ENCODE measurements at regions not wholly inside any gene's neighbourhood (a gene's known extent, or its start where the extent isn't known, plus 50 kb on each side); places are given as distances from the start of the nearest gene placed in this dataset.

DNA sequence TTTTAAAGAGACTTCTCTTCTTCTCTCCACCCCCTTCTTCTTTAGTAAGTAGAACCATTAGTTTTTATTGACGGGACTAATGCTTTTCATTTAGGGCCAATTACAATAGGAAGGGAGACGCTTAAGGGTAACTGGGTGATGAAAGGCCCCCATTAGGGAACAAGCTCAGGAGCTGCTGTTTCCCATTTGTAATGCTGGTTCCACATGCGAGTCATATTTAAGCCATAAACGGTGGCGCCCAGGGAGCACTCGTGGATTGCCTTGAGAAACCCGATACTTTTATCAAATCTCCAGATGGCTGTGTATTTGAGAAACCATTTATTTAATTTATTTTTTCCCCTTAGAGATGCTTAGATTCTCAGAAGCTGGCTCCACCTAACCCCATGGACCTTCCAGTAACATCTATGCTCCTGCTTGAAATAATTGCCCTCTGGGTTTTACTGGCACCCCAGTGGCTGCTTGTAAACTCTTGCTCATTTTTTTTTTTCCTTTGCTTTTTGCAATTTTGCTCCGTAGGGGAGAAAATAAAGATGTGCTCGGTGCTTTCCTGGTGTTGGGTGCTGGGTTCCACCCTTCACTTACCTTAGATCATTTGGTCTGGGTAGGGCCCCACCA, 124.2 kb upstream of the MSX1 start:
- no peak for DNase-seq

DNA sequence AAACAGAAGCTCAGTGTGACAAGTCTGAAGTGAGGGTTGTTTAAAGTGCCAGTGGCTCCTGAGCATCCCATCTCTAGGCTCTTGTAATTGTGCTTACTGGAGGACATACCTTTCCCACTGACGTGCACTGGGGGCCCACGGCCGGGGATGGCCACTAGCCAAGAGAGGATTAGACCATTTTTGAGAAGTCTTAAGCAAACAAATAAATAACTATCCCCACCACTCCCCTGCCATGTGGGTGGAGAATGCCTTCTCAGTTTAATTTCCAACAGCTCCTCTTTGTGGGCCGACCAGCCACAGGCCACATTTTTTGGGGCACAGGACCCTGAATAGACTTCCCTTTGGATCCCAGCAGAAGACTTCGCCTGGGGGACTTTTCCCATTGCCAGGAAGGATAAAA, 125.0 kb upstream of the MSX1 start:
- no peak for DNase-seq

DNA sequence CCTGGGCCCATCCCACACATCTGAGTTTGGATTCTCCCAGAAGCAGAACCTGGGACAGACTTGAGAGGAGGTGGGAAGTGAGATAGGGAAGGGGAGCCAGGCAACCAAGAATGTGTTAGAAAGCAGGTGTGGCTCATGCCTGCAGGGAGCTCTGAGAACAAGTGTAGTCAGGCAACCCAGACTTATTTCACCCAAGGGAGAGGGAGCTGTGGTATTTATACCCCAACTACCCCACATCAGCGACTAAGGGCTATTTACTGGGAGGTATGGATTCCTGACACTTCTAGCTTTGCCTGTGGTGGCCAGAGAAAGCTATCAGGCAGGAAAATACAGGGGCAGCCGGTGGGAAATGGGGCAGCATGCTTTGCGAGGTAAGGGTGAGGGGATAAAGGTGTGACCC, 125.8 kb upstream of the MSX1 start:
- DNase-seq = no peak

DNA sequence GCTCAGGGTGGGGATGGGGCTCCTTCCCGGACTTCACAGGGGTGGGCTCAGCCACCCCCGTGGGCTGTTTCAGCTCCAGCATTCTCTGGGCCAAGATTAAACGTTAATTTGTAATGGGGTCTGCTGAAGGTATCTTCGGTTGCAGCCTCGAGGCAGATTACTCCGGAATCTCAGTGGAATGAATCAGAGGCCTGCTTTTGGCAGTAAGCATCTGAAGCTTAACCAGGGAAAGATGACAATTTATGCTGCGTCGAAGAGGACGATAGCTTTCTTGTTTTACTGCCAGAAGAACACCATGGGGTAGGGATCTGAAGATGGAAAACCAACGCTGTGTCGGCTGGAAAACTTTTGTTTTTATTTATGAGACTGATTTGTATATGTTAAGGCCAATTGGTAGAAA, 129.2 kb upstream of the MSX1 start:
- no peak for DNase-seq

DNA sequence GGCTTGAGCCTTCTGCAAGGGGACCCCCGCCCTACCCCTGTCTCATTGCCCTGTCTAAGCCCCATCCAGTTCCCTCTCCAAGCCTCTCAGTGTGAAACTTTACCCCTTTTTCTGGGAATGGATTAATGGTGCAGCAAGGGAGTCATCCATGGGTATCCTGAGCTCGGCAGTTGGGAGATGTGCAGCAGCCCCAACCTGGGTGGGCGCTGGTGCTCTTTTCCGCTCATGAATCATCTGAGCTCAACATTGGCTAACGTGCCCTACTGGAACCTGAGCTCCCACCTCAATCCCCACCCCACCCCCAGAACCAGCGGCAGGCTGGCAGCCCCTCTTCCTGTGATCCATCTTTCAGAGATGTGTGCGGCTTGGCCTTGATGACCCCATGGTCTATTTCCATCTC, 130.3 kb upstream of the MSX1 start:
- no peak for DNase-seq

DNA sequence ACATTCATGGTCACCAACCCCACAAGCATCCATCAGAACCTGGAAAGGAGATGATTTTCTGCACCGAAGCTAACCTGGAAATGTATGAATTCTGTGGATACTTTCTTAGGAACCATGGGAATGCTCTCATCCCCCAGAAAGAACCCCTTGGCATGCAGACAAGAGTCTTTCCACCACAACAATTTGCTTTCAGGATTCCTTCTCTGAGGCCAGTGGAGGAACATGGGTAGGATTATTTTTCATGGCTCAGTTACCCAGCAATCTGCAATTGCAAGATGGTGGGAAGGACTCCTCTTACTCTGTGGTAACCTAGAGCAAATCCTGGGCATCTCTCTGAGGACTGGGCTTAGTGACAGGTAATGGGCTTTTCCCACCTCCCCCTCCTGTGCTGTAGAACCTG, 131.9 kb upstream of the MSX1 start:
- DNase-seq = no peak

DNA sequence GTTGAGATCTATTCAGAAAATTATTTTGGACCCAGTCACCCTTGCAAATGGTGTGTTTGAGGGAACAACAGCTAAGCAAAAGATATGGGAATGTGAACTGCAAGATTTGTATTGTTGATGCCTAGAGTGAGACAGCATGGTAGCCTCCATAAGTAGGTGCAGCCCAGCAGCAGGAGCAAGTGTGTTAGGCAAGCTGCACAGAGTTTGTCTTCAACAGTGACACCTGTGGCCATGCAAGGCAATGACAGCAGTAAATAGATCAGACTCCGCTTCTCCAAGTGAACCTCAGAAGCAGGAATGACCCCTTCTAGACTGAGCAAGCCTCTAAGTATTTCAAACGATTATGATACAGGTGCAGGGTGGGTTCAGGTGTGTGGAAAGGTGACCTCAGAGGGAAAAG, 133.4 kb upstream of the MSX1 start:
- no peak for DNase-seq

DNA sequence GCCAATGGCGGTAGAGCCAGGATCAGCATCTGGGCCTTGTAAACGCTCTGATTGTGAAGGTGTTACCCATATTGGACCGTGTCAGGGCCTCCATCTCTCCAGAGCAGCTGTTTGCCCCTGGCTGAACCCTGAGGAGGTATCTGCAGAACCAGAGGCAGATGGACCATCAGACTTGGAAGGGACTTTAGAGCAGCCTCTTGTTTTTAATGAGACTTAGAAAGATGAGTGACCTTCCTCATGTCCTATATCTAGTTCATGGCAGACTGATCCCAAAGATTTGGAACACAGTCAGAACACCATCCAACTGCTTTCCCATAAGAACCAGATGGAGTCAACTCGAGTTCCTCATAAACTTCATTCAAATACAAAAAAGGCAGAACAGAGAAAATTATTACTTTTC, 135.1 kb upstream of the MSX1 start:
- DNase-seq = no peak

DNA sequence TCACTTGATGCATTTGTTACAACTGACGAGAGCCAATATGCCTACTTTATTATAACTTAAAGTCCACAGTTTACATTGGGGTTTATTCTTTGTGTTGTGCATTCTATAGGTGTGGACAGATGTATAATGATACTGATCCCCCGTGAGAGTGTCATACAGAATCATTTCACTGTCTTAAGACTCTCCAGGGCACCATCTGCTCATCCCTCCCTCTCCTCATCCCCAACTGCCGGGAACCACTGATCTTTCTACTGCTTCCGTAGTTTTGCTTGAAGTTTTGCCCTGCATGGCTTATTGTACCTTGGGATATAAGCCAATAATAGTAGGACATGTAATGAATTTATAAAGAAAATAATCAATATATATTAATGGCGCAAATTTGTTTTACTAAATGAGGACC, 137.8 kb upstream of the MSX1 start:
- DNase-seq = no peak

DNA sequence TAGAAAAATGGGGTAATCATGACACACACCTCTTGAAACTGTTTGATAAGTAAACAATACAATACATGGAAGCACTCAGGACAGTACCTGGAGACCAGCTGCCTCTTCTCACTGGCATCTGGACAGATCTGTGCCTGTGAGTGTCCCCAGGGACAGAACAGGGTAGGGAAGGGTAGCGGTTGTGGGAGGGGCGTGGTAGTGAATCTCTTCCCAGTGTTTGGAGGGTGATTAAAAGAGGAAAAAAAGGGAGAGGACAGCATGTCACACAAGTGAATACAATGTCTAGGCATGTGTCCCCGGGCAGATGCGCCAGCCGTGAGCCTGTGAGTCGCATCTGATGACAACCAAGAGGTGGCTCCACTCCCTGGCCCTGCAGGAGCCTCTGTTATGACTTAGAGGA, 138.8 kb upstream of the MSX1 start:
- no peak for DNase-seq

DNA sequence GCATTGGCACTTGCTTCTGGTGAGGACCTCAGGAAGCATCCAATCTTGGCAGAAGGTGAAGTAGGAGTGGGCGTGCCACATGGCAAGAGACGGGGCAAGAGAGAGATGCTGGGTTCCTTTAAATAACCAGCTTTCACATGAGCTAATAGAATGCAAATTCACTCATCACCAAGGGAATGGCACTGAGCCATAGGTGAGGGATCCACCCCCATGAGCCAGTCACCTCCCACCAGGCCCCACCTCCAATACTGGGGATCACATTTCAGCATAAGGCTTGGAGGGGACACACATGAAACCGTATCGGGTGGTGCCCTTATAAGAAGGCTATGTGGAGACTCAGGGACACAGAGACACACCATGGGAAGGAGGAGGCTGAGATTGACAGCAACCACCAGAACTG, 140.0 kb upstream of the MSX1 start:
- DNase-seq = no peak

DNA sequence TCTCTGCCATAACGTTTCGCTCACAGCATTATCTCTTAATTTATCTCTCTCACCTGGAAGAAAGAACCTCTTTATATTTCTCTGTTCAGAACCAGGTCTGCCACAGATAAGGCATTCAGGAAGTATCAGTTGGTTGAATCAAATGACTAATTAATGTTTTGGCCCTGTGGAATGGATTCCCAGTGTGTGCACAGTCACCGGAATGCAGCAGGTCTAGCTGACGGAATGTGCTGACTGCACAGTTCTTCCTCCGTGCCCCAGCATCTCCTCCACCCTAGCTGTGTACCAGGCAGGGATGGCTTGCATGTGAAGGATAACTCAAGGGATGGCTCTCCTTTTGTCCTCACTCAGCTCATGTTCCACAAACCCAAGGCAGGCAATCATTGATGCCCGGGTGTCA, 141.8 kb upstream of the MSX1 start:
- no peak for DNase-seq

DNA sequence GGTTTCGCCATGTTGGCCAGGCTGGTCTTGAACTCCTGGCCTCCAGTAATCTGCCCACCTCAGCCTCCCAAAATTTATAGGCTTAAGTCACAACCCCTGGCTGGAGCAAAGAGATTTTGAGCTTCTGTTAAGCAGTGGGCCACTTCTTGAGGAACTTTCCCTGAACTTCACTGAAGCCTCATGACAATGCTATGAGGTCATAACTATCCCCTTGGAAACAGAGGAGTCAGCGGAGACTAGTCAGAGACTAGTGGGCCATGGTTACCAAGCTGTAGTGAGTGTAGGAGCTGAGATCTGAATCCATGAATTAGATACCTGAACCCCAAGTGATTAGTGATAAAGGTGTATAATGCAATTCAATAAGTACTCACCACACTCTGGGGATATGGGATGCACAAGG, 145.1 kb upstream of the MSX1 start:
- no peak for DNase-seq

DNA sequence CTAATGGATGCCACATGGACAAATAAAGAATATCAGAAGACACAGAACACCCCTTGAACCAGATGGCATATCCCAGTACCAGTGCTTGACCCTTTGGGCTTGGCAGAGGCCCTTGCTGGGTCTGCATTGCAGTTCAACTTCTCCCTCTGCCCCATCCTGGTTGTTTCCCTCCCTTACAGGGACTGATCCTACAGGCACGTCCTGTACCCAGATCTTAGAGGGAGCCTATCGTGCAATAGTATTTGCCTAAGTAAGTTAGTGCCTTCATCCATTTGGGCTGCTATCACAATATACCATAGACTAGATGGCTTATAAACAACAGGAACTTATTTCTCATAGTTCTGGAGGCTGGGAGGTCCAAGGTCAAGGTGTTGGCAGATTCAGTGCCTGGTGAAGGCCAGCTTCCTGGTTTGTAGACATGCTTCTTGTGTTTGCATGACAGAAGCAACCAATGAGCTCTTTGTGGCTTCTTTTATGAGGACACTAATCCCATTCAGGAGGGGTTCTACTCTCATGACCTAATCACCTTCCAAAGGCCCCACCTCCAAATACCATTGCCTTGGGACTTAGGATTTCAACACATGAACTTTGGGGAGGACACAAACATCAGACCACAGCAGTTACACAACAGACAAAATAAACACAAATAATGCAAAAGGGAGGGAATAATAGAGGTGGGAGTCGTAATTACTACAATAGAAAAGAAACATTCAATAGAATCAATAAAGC, 146.5 kb upstream of the MSX1 start:
- DNase-seq = no peak

DNA sequence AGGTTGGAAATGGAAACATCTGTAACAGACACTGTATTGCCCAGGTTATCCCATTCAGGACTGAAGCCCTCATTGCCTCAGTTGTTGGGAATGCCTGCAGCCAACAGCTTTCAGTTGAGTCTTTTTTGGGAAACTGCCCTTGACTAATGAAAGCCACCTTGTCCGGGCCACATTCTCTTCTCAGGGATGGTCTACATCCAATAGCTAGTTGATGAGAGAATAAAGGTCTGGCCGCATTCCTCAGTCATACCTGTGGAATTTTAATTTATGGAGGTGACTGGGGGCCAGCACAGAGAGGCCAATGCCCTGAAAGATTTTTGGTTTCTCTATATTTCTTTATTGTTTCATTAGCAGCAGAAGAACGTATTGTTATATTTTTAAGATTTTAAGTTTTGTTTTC, 147.6 kb upstream of the MSX1 start:
- no peak for DNase-seq

DNA sequence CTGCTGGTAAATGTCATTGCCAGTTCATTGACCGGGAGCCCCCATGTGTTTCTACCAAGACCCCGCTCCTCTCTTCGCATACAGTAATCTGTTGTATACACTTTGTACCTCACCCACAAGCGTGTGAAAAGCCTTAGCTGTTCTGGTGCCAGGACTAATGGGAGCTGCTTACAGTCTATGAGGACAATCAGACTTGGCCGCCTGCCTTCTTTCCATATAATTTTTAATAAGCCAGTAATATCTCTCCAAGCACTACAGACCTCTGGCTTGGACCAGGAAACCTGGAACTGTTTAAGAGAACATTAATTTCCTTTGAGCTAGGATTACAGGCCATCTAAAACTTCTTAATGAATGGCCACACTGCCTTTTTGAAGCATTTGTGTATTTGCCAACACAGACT, 149.7 kb upstream of the MSX1 start:
- DNase-seq = no peak

DNA sequence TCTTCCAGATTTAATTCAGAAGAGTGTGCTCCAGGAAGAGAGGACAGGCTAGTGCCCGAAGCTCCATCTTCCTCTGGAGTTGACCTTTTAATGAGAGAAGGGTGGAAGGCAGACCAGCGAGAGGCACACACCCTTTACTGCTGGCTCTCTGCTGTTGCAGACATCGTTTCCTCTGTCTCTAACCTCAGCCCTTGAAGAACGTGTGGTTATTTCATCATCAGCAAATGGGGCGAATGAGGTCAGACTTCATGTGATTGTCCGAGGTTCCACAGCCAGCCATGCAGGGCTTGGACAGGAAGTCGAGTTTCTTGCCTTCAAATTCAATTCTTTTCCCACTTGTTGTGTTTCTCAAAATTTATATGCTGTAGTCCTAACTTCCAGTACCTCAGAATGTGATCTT, 155.2 kb upstream of the MSX1 start:
- no peak for DNase-seq

DNA sequence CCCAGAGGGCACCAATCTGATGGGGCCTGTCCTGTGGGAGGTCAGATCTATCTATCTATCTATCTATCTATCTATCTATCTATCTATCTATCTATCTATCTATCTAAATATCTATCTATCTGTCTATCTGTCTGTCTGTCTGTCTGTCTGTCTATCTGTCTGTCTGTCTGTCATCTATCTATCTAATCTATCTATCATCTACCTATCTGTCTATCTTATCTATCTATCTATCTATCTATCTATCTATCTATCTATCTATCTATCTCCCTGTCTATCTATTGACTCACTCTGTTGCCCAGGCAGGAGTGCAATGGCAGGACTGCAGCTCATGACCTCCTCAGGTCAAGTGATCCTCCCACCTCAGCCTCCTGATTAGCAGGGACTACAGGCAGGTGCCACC, 155.7 kb upstream of the STX18 start:
- no peak for DNase-seq

DNA sequence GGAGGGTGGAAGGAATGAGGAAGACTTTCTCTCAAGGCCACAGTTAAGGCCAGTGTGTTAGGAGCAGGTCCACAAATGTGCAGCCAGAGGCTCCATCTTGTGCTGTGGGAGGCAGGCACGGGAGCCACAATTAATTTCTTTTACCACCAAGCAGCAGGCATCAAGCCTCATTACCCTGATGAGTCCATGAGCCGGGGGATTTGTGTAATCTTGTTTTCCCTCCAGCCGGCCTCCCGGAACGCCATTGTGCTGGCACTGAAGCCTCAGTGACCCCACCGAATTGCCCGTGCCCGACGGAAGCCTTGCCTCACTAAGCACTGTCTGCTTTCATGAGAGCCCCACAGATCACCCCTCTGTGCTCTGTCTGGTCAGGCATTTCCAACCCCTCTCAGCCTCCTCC, 154.7 kb upstream of the STX18 start:
- no peak for DNase-seq

DNA sequence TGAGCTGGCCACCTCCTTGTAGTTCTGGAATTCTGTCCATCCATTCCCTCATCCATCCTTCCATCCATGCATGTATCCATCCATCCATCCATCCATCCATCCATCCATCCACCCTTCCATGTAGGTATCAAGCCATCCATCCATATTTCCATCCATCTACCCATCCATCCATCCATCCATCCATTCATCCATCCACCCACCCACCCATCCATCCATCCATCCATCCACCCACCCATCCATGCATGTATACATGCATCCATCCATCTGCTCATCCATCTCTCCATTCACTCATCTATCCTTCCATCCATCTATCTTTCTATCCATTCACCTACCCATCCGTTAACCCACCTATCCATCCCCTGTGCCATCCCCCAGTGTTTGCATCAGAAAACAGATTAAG, 153.6 kb upstream of the STX18 start:
- DNase-seq = no peak

DNA sequence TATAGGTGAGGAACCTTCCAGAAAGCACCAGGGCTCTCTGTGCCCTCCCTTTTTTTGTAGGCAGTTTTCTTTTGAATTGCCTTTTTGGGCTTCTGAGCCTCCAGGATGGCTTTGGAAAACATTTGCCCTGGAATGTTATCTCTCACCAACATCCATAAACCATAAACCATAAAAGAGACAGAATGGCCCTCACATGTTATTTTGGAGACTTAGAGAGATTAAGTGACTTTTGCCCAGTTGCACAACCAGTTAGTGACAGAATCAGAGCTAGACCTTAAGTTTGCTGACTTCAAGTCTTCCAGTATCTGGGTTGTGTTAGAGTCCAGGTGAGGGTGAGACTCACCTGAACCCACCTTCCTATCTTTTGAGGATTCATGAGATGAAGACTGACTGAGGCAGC, 153.0 kb upstream of the STX18 start:
- DNase-seq = no peak

DNA sequence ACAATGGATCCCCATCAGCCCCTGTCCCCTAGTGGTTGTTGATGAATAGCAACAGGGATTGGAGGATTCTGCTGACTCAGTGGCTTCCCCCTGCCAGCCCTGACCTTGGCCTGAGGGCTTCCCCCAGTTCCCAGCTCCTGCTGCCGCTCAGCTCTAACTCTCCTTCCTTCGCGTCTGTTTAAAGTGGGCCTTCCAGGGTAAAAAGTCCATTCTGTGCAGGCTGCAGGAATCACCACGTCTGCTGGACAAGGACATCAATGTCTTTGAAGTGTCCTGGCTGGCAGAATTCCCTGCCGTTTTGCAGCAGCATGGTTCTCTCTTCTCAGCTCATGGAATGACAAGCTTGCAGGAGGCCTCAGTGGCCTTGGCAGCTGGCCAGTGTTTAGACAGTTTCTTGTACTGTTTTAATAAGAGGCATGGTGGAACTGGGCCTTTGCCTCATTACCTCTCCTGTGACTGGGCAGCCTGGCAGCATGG, 152.5 kb upstream of the STX18 start:
- no peak for DNase-seq

DNA sequence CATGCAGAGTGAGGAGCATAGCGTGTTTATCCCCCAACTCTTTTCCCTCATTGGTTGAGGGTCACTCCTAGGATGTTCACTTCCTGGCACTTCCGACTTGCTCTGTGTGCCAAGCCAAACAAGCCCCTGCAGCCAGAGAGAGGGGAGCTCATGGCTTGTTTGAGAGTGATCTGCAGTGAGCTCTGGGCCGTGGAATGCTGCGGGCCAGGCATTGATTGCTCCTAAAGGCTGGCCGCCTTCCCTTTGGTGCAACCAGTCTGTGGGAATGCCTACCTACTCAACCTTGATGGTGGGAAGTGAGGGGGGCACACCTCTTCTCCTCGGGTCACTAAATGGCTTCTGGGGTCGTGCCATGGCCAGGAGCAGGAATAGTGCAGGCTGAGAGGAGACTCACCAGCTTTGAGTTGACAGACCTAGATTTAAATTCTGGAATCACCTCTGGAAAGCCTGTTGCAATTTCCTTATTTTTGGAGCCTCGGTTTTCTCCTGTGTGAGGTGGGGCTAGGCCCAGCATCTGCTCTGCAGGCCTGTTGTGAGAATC, 152.0 kb upstream of the STX18 start:
- no peak for DNase-seq

DNA sequence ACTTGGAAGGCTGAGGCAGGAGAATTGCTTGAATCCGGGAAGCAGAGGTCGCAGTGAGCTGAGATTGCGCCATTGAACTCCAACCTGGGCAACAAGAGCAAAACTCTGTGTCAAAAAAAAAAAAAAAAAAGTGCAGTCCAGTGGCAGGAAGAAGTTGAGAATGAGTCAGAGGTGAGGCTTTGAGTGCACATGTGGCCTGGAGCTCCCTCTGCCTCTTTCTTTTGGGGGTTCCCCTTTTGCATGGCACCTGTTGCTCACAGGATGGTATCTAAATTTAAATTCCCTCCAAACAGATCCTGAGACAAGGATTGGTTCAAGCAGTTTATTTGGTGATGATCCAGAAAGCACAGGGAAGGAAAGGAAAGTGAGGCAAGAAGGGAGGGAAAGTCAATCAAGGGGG, 151.4 kb upstream of the STX18 start:
- DNase-seq = peak in 1 of 2 experiments; percentile 6

DNA sequence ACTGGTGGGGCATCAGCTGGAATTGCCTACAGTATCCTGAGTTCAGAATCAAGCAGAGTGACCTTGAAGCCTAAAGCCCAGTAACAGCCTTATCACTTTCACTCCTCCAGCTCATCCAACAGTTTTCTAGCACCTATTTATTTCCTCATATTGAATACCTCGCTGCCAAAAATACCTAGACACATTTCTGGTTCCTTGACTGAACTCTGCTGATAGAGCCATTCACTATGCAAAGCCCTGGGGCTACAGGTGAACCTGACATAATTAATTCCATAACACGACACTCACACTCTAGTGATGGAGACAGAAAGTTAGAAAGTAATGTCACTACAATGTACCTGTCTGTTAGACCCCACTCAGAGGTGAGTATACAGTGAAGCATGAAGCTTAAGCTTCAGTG, 149.0 kb upstream of the STX18 start:
- no peak for DNase-seq
